GM13977 (cell line): ENCODE measurements at regions not wholly inside any gene's neighbourhood (a gene's known extent, or its start where the extent isn't known, plus 50 kb on each side); places are given as distances from the start of the nearest gene placed in this dataset.

Source experiments
- DNase-seq: peaks from one replicate; pipeline ENCODE4 v3.0.0; 2012; ENCODE audit warnings: low spot score
- in situ Hi-C: fragments of 300-500 bp; cut with MboI; formaldehyde crosslinking; loops from one replicate; pipeline ENCODE4 v1.12.0; 2022; ENCODE audit warnings: low sequenced_read_pairs, low pct_unique_long_range_greater_than_20kb, mixed read lengths, inconsistent platforms; ENCODE audit not compliant: unreplicated experiment
- TF ChIP-seq, protein P1 (sequence below): IDR thresholded peaks from 2 replicates; pipeline ENCODE4 v1.5.1; 2012; ENCODE audit warnings: mild to moderate bottlenecking, control low read depth; ENCODE audit not compliant: insufficient read depth; ENCODE audit errors: extremely low read depth, missing control alignments

DNA sequence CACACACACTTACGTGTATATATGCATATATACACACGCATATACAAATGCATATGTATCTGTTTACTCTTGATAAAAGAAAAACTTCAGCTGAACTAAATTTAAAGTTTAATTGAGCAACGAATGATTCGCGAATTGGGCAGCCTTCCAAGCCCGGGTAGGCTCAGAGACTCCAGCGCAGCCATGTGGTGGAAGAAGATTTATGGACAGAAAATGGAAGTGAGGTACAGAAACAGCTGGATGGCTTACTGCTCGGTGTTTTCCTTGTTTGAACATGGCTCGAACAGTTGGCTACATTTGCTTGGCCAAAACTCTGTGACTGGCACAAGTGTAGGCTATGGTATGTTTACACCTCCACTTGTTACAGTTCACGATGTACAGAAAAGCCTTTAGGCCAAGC lies 239.3 kb upstream of the PRDM9 start:
- DNase-seq, result no peak
- TF ChIP-seq, protein P1, sequence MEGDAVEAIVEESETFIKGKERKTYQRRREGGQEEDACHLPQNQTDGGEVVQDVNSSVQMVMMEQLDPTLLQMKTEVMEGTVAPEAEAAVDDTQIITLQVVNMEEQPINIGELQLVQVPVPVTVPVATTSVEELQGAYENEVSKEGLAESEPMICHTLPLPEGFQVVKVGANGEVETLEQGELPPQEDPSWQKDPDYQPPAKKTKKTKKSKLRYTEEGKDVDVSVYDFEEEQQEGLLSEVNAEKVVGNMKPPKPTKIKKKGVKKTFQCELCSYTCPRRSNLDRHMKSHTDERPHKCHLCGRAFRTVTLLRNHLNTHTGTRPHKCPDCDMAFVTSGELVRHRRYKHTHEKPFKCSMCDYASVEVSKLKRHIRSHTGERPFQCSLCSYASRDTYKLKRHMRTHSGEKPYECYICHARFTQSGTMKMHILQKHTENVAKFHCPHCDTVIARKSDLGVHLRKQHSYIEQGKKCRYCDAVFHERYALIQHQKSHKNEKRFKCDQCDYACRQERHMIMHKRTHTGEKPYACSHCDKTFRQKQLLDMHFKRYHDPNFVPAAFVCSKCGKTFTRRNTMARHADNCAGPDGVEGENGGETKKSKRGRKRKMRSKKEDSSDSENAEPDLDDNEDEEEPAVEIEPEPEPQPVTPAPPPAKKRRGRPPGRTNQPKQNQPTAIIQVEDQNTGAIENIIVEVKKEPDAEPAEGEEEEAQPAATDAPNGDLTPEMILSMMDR, result no peak
- in situ Hi-C loops, result no loop called here

DNA sequence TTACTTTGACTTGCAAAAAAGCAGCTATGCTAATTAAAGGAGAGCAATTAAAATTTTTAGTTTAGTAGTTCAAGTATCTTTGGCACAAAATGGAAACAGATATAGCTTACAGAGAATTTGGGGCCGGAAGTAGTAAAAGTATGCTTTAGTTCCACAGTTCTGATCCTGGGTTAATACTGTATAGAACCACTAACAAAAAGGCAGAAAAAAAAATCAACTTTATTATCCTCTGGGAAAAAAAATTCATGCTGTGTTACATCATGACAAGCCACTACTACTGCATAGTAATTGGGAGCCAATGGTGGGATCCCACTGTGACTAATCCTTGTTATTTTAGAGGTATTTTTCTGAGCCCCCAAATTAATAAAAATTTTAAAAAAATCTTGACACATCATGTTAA lies 246.8 kb upstream of the PRDM9 start:
- TF ChIP-seq, protein P1, result no peak
- in situ Hi-C loops, result no loop called here
- no peak for DNase-seq

DNA sequence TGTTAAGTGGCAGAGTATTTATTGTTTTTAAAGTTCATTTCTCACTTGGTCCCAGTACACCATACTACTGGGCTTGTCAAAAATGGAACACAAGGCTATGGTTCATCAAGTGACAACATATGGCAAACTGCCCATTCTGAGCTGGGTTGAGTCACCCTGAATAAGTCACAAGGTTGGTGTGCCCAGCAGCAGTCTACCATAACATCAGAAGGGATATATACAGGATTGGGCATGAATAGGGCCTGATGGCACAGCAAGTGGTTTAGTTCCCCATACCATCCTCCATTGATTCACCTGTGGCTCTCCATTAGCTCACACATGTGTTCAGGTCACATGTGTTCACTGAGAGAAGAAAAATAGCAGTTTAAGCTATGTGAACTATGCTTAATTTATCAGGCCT lies 249.8 kb upstream of the PRDM9 start:
- TF ChIP-seq, protein P1, result no peak
- in situ Hi-C loops, result no loop called here
- no peak for DNase-seq

DNA sequence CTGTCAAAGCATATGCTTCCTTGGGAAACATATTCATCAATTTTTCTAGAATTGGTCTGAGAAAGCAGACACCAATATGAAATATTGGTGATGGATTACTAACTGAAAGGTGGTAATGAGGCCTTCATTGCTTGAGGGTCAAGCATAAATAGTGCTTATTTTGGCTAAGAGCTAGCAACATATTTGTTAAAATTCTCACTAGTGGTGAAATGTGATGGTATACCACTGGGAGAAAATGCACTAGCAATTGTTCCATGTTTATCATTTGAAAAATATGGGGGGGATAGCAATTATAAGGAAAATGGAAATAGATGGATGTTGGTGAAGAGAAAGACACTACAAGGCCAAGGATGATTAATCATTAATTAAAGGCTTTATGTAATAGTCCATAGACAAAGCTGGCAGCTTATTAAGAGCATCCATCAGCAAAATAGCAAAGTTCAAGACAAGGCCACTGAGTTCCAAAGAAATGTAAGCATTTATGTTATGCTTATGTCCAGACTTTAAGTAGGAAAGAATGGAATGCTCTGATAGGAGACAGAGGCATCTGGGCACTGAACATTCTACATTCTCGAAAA lies 253.7 kb upstream of the PRDM9 start:
- in situ Hi-C loops, result no loop called here
- no peak for DNase-seq
- TF ChIP-seq, protein P1, result no peak

DNA sequence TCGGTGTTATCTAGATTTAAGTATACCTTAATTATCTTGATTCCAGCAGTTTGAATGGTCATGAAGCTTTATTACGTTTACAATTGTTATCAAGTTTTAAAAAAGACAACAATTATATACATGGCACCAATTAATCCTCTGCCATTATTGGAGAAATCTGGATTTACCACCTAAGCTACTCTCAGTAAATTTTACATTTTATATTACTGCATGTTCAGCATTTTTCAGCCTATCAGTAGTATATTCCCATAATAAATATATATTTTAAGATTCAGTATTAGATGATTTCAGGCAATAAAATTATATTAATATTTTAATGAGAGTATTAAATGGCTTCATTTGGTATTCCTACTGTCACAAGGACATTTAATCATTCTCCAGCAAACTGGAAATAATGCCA lies 264.5 kb upstream of the PRDM9 start:
- TF ChIP-seq, protein P1, result no peak

DNA sequence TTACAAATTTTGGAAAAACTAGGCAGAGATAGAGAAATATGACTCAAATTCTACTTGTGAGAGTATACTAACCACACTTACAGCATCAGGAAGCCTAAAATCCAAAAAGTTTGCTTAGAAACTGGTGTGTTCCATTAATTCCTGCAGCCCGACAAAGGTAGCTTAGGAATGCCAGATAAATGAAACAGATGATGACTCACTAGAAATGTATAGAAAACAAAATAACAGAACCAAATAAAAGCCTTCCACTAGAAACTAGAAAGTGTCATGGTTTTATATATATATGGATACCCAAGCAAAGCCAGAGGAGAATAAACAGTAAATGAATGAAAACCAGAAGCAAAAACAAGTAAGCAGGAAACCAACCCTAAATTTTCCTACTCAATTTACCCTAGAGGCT lies 272.2 kb upstream of the PRDM9 start:
- in situ Hi-C loops, result no loop called here
- DNase-seq, result no peak
- TF ChIP-seq, protein P1, result no peak

More for the DNA sequence above, 264.5 kb upstream of the PRDM9 start:
- no peak for DNase-seq
- in situ Hi-C loops, result no loop called here

DNA sequence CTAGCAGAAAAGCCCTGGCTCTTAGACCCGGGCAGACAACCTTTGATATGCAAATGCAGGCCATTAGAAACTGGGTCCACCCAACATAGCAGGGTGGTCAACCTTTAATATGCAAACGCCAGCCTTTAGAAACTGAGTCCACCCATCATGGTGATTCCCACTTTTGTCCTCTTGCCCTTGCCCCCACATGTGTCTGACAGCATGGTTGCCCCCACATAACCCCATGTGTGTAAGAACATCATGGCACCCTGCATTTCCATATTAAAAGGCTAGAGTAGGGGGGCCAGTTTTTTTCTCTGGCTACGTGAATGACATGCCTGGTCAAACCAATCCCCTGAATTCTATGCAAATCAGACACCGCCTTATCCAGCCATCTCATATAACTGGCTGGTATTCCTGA lies 273.2 kb upstream of the PRDM9 start:
- in situ Hi-C loops, result no loop called here
- TF ChIP-seq, protein P1, result no peak
- no peak for DNase-seq
